Sigmoid colon (tissue), 4 donors: ENCODE measurements at regions not wholly inside any gene's neighbourhood (a gene's known extent, or its start where the extent isn't known, plus 50 kb on each side); places are given as distances from the start of the nearest gene placed in this dataset.

Experiments
- CTCF ChIP-seq, 4 experiments: fragments of 450-650 bp in 3 of 4; fragments of 200-600 bp in 1 of 4; IDR thresholded peaks; one replicate each; pipeline ENCODE4 v1.5.1; 2016 to 2019; ENCODE audit warnings: antibody characterized with exemption in 4 of 4, mild to moderate bottlenecking in 3 of 4, moderate library complexity in 2 of 4
- EP300 ChIP-seq, 4 donors: sonication (generic); formaldehyde crosslinking; IDR thresholded peaks; one replicate each; pipeline ENCODE4 v1.6.1; 2017; ENCODE audit warnings: antibody characterized with exemption in 4 of 4
- POLR2A ChIP-seq, 2 donors: fragments of 450-650 bp; IDR thresholded peaks; one replicate each; pipeline ENCODE4 v1.6.1; 2016; ENCODE audit warnings: antibody characterized with exemption in 2 of 2, mild to moderate bottlenecking in 2 of 2, moderate library complexity in 2 of 2

- TF ChIP-seq POLR2A (IDR thresholded peaks at IDR 0.05) (no peak), CTCF (IDR thresholded peaks at IDR 0.05) (no peak), EP300 (IDR thresholded peaks at IDR 0.05) (no peak)
Observed at GRCh38 chr17:72406498-72406897, 285.7 kb downstream of the SOX9 start.
